ENCODE measurements at regions not wholly inside any gene's neighbourhood (a gene's known extent, or its start where the extent isn't known, plus 50 kb on each side); places are given as distances from the start of the nearest gene placed in this dataset.
"Not testable (repeated sequence)": the region's sequence is repeated elsewhere in the genome, so short reads cannot be mapped to it uniquely, and the experiment has no call there.

- no peak for TF ChIP-seq POLR2A (IDR thresholded peaks at IDR 0.05)
- no peak for TF ChIP-seq EP300 (IDR thresholded peaks at IDR 0.05)
- no peak for TF ChIP-seq CTCF (IDR thresholded peaks at IDR 0.05)
Measured at GRCh38 chr5:162274679-162275078, 207.1 kb downstream of the GABRG2 start.

GRCh38 chr5:162275387-162275786, 207.8 kb downstream of the GABRG2 start:
- H3K9me3 ChIP-seq; H3K36me3 ChIP-seq; intact Hi-C loops (cut with DNase I); H3K27me3 ChIP-seq; H3K4me1 ChIP-seq (ENCODE audit: insufficient read depth); DNase-seq; H3K4me3 ChIP-seq; H3K27ac ChIP-seq: not testable (repeated sequence)
- WGBS, 3 donors: 74 to 80% (median 75%) methylated on average over 4 of the region's 4 CpGs

More at GRCh38 chr5:162274679-162275078, 207.1 kb downstream of the GABRG2 start:
- H3K4me1 ChIP-seq (ENCODE audit: insufficient read depth): no peaks in the 10 kb centered on the region
- intact Hi-C loops (cut with DNase I): no loop called here
- no peaks in the 10 kb centered on the region for H3K27me3 ChIP-seq
- H3K36me3 ChIP-seq: no peaks in the 10 kb centered on the region
- H3K4me3 ChIP-seq: no peak overlapping the region
- no peak for DNase-seq
- no peaks in the 10 kb centered on the region for H3K9me3 ChIP-seq
- no peak overlapping the region for H3K27ac ChIP-seq

GRCh38 chr5:162282191-162282590, 214.6 kb downstream of the GABRG2 start:
- no peaks in the 10 kb centered on the region for H3K36me3 ChIP-seq
- H3K9me3 ChIP-seq: no peaks in the 10 kb centered on the region
- no peak for DNase-seq
- intact Hi-C loops (cut with DNase I): no loop called here
- TF ChIP-seq POLR2A (IDR thresholded peaks at IDR 0.05): no peak
- no peak for TF ChIP-seq CTCF (IDR thresholded peaks at IDR 0.05)
- WGBS, 3 donors: 81 to 93% (median 86%) methylated on average over 1 of the region's 1 CpG
- H3K27ac ChIP-seq: no peak overlapping the region
- no peak overlapping the region for H3K4me3 ChIP-seq
- no peaks in the 10 kb centered on the region for H3K4me1 ChIP-seq (ENCODE audit: insufficient read depth)
- no peaks in the 10 kb centered on the region for H3K27me3 ChIP-seq

- H3K4me3 ChIP-seq: no peak overlapping the region
- no peaks in the 10 kb centered on the region for H3K4me1 ChIP-seq (ENCODE audit: insufficient read depth)
- no peaks in the 10 kb centered on the region for H3K36me3 ChIP-seq
- no peak for TF ChIP-seq CTCF (IDR thresholded peaks at IDR 0.05)
- no peak overlapping the region for H3K27ac ChIP-seq
- no peak for DNase-seq
- H3K9me3 ChIP-seq: no peaks in the 10 kb centered on the region
- intact Hi-C loops (cut with DNase I): no loop called here
- H3K27me3 ChIP-seq: no peaks in the 10 kb centered on the region
- 0 to 62% (median 27%) methylated on average over 1 of the region's 1 CpG for WGBS, 3 donors
Measured at GRCh38 chr5:162283609-162284008, 216.0 kb downstream of the GABRG2 start.

- intact Hi-C loops (cut with DNase I): no loop called here
- WGBS, 3 donors: 30 to 40% (median 37%) methylated on average over 4 of the region's 4 CpGs
- DNase-seq: no peak
- no peak overlapping the region for H3K4me3 ChIP-seq
- no peaks in the 10 kb centered on the region for H3K4me1 ChIP-seq (ENCODE audit: insufficient read depth)
- H3K27me3 ChIP-seq: no peaks in the 10 kb centered on the region
- no peak overlapping the region for H3K27ac ChIP-seq
- TF ChIP-seq EP300 (IDR thresholded peaks at IDR 0.05) (no peak), POLR2A (IDR thresholded peaks at IDR 0.05) (no peak), CTCF (IDR thresholded peaks at IDR 0.05) (no peak)
- no peaks in the 10 kb centered on the region for H3K36me3 ChIP-seq
- no peaks in the 10 kb centered on the region for H3K9me3 ChIP-seq
Measured at GRCh38 chr5:162288647-162289296, 221.2 kb downstream of the GABRG2 start.

All from ovary (tissue), 7 donors.